DMS114 treated with DMSO at 0.1 percent for 48 hours (cell line): ENCODE measurements at regions not wholly inside any gene's neighbourhood (a gene's known extent, or its start where the extent isn't known, plus 50 kb on each side); places are given as distances from the start of the nearest gene placed in this dataset.
"Not testable (repeated sequence)": the region's sequence is repeated elsewhere in the genome, so short reads cannot be mapped to it uniquely, and the experiment has no call there.

Source experiments
- DNase-seq: peaks from one replicate; lab custom pipeline; 2025; ENCODE audit not compliant: unreplicated experiment; lab: John Stamatoyannopoulos, UW

DNA sequence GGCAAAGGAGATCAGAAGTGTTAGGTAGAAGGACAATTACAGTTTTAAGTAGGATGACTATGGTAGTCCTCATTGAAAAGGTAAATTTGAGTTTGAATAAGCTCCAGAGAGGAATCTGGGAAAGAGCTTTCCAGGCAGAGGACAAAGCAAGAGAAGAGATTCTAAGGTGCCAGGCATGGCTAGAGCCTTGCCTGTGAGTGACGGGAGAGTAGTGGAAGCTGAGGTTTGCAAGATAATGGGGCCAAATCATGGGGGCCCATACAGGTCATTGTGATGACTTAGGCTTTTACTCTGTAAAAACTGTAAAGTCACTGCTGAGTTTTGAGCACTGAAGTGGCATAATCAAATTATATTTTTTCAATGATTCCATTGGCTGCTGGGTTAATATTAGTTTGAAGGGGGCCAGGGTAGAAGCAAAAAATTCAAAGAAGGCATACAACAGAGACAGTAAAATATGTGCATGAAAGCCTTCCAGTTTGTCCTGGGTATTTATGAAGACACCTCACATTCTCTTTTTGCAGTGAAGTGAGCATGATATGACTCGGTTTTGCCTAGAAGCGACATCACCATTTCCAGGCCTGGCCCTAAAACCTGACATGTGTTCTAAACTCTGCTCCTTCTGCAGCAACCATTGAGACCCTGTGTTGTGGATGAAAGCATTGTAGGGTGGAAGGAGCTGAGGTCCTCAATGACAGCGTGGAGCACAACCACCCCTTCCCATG is 279.8 kb upstream of the TNC start:
- DNase-seq: no peak

DNA sequence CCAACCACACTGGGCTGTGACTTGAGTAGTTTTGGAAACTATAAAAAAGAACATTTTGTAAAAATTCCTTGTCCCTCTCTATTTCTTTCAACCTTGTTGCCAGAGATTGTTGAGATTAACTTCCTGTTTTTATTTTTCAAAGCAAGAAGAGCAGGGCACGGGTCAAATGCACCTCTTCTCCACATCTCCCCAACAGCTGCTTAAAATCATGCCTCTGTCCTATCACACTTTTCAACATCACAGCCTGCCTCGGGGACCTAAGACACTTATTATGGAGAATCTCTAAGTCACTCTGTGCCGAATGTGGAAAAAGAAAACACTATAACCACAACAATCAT is 280.3 kb upstream of the TNC start:
- DNase-seq: no peak

DNA sequence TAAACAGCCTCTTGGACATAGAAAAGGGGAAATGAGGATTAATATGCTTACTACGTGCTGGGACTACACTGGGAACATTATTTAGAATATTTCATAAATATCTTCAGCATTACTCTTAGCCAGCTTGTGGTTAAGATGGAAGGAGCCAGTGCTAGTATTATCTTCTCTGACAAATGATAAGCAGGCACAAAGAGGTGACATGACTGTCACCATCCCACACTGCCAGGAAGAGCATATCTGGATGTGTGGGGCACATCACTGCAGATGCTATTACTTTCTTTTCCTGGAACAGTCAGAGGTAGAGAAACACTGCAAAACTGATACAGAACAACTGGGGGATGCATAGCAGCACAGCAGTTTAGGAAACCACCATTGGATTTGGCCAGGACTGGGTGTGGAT is 281.0 kb upstream of the TNC start:
- no peak for DNase-seq

DNA sequence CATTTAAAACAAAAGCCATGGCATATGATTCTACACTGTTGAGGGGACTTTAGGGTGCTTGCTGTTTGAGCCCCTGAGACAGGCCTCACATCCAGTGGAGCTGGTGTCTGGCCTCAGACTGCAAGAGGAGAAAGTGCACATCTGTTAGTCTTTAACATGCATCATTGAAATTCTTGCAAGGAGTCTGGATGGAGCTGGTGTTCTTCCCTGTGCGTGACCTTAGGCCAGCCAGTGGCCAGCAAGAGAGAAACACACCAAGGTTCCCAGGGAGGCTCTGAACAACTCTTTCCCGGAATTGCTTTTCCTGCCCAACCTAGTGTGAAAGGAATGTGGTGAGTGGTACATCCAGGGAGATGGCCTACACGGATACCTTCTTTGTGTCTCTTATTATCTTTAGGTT is 282.8 kb upstream of the TNC start:
- no peak for DNase-seq

DNA sequence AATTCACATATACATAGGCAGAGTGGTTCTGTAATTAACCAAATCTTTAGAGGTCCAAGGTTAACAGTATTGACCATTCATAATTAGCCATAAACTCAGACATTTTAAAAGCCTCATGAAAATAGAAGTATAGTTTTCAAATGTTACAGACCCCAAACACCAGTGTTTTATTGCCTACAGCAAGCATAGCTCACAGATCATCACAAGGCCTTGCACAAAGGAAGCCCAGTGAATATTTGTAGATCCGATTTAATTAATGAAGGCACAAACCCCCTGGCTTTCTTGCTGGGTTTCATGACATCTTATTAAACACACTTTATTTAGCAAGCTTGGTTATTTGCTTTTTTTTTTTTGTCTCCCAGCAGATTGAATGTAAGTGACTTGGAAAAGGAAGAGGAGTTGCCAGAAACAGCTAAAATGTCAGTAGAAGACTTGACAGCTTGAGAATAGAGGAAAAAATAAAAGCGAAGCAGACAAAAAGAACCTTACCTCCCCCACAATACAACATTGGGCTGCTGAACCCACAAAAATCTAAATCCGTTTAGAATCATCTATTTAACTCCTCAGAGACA is 283.9 kb upstream of the TNC start:
- no peak for DNase-seq

DNA sequence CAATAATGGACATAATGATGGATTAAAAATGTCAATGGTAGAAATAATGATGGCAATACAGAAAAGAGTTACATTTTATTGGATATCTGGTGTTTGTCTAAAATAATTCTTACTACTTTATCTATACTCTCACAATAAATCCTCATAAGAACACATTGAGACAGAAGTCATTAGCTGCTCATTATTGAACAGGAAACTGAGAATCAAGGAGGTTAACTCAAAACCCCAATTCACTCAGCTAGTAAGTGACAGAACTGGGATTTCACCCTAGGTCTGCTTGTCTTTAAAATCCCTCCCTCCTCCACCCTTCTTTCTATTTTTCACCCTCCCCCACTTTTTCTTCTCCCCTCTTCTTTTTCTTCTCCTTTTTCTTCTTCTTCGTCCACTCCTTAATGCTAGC is 285.8 kb upstream of the TNC start:
- DNase-seq: no peak

DNA sequence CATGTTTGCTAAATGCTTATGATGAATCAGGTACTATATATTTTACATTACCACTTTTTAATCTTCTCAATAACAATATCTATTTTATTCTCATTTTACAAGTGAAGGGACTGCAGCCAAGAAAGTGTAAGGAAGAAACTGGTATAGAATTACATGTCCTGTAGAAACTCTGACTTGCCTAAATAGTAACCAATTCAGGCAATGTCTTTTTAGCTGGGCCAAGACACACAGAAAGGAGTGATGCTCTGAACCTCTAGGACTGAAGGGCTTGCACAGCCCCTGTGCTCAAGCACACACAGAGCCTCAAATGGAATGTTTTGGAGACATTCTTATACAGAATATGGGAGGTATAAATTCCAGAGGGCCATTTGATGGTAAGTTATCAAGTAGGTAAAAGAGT is 286.4 kb upstream of the TNC start:
- no peak for DNase-seq

DNA sequence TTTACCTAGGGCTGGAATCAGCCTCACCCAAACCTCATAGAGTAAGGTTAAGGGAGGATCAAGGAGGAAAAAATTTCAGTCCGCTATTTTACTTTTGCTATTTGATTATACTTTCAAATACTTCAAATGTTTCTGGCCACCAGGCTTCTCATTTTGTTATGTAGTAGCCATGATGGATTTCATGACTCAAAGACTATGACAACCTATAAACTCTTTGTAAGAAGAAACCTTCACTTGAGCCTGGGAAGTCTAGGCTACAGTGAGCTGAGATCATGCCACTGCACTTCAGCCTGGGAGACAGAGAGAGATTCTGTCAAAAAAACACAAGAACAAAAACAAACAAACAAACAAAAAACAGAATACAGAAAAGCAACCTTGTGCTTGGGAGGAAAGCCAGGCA is 293.6 kb upstream of the TNC start:
- no peak for DNase-seq

DNA sequence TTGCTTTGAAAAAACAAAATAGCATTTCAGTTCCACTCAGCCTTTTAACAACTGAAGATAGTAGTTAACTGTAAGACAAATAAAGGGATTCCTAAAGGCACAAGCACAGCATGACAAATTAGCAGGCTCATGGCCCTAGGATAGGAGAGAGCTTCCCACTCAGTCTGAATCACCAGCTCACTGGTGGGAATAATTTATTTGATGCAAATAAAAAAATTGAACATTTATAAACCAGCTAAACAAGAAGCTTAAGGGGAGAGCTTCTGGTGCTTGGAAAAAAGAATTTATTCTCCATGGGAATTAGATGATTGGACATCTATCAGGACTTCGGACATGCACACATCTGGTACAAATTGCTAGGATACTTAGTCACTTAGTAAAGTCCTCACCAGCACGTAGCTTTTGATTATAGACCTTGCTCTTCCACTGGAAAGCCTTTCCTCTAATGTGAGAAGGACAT is 294.1 kb upstream of the TNC start:
- DNase-seq: no peak

DNA sequence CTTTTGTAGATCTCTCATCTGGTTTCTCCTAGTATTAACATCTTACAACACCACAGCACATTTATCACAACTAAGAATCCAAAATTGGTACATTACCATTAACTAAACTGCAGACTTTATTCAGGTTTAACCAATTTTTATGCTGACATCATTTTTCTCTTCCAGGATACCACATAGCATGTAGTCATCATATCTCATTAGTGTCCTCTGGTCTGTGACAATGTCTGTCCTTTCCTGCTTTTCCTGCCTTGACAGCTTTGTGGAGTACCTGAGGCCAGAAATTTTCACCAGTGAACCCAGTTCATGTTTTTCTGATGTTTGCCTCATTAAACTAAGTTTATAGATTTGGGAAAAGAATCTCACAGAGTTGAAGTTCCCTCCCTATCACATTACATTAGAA is 294.7 kb upstream of the TNC start:
- DNase-seq: no peak

DNA sequence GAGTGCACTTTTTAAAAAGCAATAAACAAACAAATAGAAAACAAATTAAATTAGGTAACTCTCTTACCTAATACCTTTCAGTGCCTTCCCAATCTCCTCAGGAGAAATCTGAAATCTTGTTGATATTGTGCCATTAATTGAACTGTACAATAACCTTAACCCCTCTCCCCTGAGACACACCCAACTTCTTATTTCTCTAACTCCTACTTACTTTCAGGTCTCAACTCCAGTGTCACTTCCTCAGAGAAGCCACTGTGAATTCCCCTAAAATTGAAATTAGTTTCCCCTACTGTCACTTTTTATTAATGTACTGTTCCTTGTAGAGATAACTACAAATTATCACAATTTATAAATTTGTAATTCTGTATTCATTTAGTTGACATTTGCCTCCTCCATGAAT is 295.3 kb upstream of the TNC start:
- DNase-seq: no peak

DNA sequence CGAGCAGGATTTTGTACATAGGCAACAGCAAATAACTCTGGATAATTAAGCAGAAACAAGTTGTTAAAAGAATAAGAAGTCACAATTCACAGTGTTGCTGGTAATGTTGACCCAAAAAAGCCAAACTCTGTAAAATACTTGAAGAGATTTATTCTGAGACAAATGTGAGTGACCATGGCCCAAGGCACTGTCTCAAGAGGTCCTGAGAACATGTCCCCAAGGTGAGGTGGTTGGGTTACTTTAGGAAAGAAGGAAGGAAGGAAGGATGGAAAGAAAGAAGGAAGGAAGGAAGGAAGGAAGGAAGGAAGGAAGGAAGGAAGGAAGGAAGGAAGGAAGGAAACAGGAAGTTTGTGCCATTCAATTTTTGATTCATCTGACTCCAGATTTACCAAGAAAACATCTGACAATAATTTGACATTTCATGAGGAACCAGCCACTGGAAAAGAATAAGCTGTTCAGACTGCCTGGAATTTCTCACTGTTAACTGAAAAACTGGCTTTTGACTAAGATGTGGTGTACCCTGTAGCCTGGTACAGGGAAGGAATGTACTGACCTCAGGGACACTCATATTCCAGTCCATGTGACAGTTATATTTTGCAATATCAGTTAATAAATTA is 295.9 kb upstream of the TNC start:
- no peak for DNase-seq

DNA sequence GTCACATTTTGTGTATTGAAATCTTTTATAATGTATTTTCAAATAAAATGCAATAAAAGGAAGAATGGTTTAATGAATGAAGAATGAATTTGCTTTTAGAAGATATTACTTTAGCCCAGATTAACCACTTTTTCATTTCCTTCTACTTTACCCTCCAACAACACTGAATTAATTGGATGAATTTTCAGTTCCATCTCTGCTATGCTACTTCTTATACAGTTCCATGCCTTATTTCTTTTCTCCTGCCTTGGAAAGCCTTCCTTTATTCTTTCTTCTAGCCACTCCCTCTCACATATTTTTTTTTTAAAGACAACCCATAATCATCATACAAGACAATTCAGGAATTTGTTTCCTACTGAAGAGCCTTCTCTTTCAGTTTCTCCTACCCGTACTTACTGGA is 296.6 kb upstream of the TNC start:
- DNase-seq: no peak

DNA sequence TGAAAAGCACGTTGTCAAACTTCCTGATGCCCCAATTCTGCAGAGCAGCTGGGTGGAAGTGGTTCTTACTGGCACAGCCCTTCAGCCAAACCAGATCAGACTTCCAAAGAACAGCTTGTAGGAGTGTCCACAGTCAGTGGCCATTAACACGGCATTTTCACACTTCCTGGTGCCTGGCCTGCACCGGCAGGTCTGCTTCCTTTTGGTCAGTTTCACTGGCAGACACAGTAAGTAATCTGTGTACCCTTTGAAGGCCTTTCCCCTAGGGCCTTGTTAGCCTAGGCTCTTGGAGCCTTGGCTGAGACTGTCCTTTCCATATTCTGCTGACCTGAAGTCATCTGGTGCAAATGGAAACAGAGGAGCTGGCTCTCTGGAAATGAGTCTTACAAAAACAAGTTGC is 297.5 kb upstream of the TNC start:
- DNase-seq: no peak

DNA sequence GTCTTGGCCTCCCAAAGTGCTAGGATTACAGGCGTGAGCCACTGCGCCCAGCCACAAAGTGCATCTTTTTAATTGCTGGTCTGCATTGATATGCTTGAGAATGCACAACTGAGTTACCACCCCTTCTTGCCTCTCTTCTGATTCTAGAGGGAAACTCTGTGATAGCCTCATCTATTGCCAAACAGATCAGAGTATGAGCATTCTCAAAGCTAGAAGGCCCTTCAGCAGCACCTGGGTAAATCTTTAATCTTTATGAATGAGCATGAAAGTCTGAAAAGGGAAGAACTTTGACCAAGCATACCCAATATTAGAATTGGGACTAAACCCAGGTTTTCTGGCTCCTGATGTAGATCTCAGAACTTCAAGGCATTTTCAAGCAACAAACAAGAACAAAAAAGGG is 298.3 kb upstream of the TNC start:
- no peak for DNase-seq

DNA sequence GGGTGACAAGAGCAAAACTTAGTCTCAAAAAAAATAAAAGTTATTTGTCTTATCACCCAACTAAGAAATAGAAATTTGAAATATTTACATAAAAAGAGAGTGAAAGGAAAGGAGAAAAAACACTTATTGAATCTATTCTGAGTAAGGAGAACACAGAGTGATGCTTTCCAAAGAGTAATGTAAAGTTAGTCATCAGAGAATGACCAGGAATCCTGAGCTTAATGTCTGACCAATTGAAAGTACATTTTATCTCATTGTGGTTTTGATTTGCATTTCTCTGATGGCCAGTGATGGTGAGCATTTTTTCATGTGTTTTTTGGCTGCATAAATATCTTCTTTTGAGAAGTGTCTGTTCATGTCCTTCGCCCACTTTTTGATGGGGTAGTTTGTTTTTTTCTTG is 300.2 kb upstream of the TNC start:
- not testable (repeated sequence) for DNase-seq

DNA sequence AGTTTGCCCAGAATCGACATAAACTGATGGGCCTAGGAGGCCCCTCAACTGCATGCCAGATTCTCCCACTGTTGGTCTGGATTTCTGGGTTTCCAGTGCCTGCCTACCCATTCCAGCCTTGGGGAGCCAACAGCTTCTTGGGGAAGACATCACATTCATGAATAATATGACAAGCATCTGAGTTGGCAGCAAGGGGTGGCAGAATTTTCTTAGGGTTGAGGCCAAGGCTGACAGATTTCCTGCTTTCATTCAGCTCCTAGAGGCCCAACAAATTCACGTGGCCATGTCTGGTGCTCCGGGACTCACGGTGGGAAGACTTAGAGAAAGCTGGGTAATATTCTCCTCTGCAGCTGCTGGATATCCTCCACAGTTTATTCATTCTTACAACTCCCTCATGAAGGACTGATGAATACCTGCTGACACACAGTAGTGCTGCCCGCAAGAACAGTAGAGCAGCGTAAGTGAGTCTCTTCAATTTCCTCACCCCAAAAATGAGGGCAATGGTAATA is 305.0 kb upstream of the TNC start:
- no peak for DNase-seq

DNA sequence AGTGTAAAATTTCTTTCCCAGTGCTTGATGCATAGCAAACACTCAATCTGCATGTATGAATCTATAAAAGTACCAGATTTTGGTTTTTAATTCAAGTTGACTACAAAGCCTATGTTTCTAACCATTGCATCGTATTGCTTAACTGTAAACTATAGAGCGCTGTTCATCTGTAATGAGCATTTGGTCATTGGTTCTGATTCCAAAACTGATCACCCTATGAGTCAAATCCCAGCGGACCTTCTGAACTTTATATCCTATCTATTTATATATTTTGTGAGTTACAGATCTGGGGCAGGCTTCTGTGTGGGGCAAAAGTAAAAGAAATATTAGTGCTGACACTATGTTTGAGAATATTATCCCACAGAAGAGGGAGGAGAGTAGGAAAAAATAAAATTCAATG is 305.7 kb upstream of the TNC start:
- DNase-seq: no peak

DNA sequence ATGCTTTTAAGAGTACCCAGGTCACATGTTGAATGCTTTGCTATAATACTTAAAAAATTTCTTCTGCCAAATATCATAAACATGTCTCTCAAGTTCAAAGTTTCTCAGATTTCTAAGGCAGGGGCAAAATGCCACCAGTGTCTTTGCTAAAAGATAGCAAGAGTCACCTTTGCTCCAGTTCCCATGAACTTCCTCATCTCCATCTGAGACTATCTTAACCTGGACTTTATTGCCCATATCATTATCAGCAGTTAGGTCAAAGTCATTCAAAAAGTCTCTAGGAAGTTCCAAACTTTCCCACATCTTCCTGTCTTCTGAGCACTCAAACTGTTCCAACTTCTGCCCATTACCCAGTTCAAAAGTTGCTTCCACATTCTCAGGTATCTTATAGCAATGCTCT is 307.6 kb upstream of the TNC start:
- no peak for DNase-seq

DNA sequence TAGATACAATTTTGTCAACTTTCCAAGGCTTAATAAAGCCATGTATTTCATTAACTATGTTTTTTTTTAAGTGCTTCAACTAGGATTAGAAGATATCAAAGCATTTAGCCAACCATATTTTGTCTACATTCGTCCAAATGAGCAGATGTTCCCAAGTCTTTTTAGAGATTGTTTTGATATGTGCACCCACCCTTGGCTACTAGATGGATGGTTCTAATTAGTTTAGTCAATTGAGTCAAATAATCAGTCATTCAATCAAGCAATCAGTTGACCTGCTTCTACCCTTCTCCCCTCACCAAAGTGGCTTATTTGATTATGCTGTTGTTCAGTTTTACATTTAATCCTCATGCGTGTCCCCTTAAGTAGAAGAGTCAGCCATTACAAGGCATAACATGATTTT is 319.5 kb upstream of the TNC start:
- DNase-seq: no peak

DNA sequence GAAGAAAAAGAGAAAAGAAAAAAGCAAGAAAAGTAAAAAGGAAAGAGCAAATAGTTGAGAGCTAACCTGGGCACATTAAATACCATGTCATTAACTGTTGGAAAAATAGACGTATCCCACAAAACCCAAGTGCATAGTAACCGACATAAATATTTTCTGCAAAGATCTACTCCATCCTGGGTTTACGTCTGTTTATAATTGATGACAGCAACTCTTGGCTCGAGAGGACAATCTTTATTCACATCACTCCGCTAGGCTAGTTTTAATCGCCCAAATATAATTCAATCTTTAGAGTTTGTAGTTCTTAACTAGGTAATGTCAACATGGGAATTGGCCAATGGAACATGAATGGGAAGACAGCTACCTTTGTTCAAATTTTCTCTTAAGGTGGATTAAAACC is 321.7 kb upstream of the TNC start:
- no peak for DNase-seq

DNA sequence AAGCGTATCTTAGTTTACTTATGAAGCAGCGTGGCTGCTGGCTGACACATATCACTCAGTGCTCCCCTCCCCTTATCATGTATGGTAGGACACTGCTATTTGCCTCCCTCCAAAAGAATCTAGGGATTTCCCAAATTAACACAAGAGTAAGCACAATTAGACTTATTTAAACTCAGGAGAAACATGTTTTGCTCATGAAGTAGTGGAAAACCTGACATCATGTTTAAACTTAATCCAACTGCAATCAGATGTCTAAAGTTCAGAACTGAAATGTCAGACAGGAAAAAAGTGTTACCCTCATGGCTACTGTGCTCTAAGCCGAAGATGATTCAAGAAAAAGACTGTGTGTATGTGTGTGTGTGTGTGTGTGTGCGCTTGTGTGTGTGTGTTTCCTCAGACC is 324.1 kb upstream of the TNC start:
- DNase-seq: no peak

DNA sequence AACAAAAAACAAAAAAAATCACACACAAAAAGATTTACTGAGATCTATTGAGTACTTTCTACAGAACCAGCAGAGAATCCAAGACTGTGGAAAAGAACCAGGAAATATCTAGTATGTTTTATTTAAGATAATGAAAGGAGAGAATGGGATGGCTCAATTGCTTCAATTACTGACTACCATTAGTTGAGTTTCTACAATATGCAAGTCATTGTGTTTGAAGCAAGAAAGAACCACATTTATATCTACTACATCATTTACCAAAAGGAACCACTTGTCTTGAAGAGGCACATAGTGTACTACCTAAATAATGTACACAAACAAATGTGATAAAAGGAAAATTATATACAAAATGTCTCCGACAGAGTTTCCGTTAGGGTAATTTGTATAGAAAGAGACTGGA is 325.9 kb upstream of the TNC start:
- DNase-seq: no peak
